Breast epithelium (tissue), 3 donors: ENCODE measurements at regions not wholly inside any gene's neighbourhood (a gene's known extent, or its start where the extent isn't known, plus 50 kb on each side); places are given as distances from the start of the nearest gene placed in this dataset.

ENCODE experiments used
- POLR2A ChIP-seq: fragments of 450-650 bp; IDR thresholded peaks from one replicate; pipeline ENCODE4 v1.6.1; 2016; ENCODE audit warnings: antibody characterized with exemption, mild to moderate bottlenecking, moderate library complexity
- TF ChIP-seq, protein P1 (sequence below), 3 donors: fragments of 450-650 bp; IDR thresholded peaks; one replicate each; pipeline ENCODE4 v1.5.1; 2016 to 2017; ENCODE audit warnings: antibody characterized with exemption in 3 of 3, mild to moderate bottlenecking in 3 of 3, moderate library complexity in 3 of 3

DNA sequence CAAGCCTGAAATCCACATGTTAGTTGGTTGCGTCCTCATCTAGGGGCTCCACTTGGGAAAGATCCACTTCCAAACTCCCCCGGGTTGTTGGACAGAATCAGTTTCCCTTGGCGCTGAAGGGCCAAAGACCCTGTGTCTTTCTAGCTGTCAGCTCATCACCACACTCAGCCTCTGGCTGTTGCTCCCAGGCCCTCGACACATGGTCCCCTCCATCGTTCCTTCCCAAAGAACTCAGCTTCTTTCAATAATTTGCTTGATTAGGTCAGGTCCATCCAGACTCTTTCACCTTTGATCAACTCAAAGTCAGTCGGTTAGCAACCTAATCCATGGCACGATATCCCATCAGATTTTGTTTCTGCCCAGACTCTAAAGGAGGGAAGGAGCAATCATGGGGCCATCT, 254.8 kb upstream of the SULF2 start:
- TF ChIP-seq, protein P1, sequence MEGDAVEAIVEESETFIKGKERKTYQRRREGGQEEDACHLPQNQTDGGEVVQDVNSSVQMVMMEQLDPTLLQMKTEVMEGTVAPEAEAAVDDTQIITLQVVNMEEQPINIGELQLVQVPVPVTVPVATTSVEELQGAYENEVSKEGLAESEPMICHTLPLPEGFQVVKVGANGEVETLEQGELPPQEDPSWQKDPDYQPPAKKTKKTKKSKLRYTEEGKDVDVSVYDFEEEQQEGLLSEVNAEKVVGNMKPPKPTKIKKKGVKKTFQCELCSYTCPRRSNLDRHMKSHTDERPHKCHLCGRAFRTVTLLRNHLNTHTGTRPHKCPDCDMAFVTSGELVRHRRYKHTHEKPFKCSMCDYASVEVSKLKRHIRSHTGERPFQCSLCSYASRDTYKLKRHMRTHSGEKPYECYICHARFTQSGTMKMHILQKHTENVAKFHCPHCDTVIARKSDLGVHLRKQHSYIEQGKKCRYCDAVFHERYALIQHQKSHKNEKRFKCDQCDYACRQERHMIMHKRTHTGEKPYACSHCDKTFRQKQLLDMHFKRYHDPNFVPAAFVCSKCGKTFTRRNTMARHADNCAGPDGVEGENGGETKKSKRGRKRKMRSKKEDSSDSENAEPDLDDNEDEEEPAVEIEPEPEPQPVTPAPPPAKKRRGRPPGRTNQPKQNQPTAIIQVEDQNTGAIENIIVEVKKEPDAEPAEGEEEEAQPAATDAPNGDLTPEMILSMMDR (IDR thresholded peaks at IDR 0.05) = no peak
- TF ChIP-seq POLR2A = no peak
